ENCODE measurements at regions not wholly inside any gene's neighbourhood (a gene's known extent, or its start where the extent isn't known, plus 50 kb on each side); places are given as distances from the start of the nearest gene placed in this dataset.

DNA sequence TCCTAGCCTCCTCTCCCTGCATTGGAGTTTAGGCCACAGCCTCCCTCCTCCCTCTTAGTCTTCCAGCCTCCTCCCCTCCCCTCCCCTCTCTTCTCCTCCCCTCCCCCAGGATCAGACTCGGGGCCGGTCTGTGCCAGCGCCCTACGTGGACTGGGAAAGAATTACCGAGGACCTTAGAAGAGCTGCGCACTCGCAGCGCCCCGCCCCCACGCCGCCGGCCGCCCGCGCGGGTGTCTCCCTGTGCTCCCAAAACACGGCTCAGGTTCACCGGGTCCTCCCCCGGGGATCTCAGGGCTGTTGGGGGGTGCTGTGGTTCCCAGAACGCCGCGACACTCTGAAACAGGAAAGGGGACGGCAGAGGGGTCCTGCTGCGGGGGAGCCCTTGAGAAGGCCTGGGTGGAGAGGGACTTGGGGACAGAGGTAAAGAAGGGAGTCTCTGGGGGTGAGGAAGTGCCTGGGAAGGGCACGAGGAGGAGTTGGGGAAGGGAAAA, 122.3 kb upstream of the TBL1X start:
- TF ChIP-seq, protein P1, sequence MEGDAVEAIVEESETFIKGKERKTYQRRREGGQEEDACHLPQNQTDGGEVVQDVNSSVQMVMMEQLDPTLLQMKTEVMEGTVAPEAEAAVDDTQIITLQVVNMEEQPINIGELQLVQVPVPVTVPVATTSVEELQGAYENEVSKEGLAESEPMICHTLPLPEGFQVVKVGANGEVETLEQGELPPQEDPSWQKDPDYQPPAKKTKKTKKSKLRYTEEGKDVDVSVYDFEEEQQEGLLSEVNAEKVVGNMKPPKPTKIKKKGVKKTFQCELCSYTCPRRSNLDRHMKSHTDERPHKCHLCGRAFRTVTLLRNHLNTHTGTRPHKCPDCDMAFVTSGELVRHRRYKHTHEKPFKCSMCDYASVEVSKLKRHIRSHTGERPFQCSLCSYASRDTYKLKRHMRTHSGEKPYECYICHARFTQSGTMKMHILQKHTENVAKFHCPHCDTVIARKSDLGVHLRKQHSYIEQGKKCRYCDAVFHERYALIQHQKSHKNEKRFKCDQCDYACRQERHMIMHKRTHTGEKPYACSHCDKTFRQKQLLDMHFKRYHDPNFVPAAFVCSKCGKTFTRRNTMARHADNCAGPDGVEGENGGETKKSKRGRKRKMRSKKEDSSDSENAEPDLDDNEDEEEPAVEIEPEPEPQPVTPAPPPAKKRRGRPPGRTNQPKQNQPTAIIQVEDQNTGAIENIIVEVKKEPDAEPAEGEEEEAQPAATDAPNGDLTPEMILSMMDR (IDR thresholded peaks at IDR 0.05; ENCODE audit: insufficient read depth, low read length, poor library complexity, severe bottlenecking): no peak
- TF ChIP-seq EZH2phosphoT487 (conservative IDR thresholded peaks at IDR 0.05; ENCODE audit: low read length): no peak

Measured in SU-DHL-6 (cell line).